ENCODE measurements at regions not wholly inside any gene's neighbourhood (a gene's known extent, or its start where the extent isn't known, plus 50 kb on each side); places are given as distances from the start of the nearest gene placed in this dataset.

- H3K27ac ChIP-seq (ENCODE audit: low read depth, low read length), result peak overlapping the region; percentile 46
- H3K9ac ChIP-seq (ENCODE audit: low read length), result peak overlapping the region; percentile 28
- H3K27me3 ChIP-seq (ENCODE audit: insufficient read depth, low read length), result no peaks in the 10 kb centered on the region
- no peaks in the 10 kb centered on the region for H3K9me2 ChIP-seq (ENCODE audit: insufficient read depth)
- ChIA-PET CTCF (interaction anchor here (0.5 to 2.3 kb wide), 24 partner anchors 8 to 974 kb away, joined by 3 to 23 read pairs (median 4); no protein-coding TSS in a partner anchor), POLR2A (interaction anchor here (0.5 to 1.0 kb wide), 5 partner anchors 10 to 224 kb away, joined by 3 to 5 read pairs (median 3); no protein-coding TSS in a partner anchor), RAD21 (ENCODE audit: low non-redundant PET in 1 of 2, low total read pairs in 2 of 2, uncharacterized antibody in 2 of 2, unreplicated experiment in 2 of 2) (interaction anchor here (0.7 to 1.2 kb wide), 6 partner anchors 9 to 238 kb away, joined by 3 to 4 read pairs (median 3); no protein-coding TSS in a partner anchor)
- no peaks in the 10 kb centered on the region for H3K9me3 ChIP-seq (ENCODE audit: control insufficient read depth in 1 of 2, insufficient read depth in 1 of 2, low read depth in 1 of 2, low read length in 2 of 2)
- TSS peak; percentile 91 for BruUV-seq (replicated peaks)
- H3K4me3 ChIP-seq (replicated peaks in 1 of 2; ENCODE audit: low read depth in 1 of 2, low read length in 2 of 2), result peak overlapping the region; percentile 28 to 51
- ATAC-seq, result peak; percentile 78
- peak overlapping the region; percentile 100 for H2AFZ ChIP-seq (ENCODE audit: low read depth, low read length, poor library complexity, severe bottlenecking)
- peak; percentile 87 for DNase-seq (ENCODE audit: low read depth, low spot score)
- TF ChIP-seq POLR2AphosphoS5 (IDR thresholded peaks at IDR 0.05; ENCODE audit: low read depth, low read length) (peak; percentile 75), ELF1 (IDR thresholded peaks at IDR 0.05; ENCODE audit: borderline replicate concordance, low read depth) (no peak), ZBTB33 (IDR thresholded peaks at IDR 0.05; ENCODE audit: extremely low read depth, insufficient replicate concordance, low read length) (peak; percentile 26), YY1 (IDR thresholded peaks at IDR 0.05; ENCODE audit: extremely low read depth, insufficient replicate concordance, low read depth, low read length) (peak; percentile 85), CTCF (IDR thresholded peaks at IDR 0.05 in 2 of 3, conservative IDR thresholded peaks at IDR 0.05 in 1 of 3; ENCODE audit: borderline replicate concordance in 1 of 3, insufficient read depth in 1 of 3, low read depth in 2 of 3, low read length in 2 of 3) (peak in 2 of 3 experiments; percentile 90 to 98; a peak in 4 of 6 replicates), CEBPB (IDR thresholded peaks at IDR 0.05; ENCODE audit: low read depth) (no peak), ZFX (IDR thresholded peaks at IDR 0.05) (peak; percentile 72; the same call in 1 of the 2 replicates)
- intact Hi-C loops (cut with micrococcal nuclease), result loop anchor here (1.0 kb wide), 2 partner anchors 188 to 572 kb away; no protein-coding TSS in a partner anchor
- H3K36me3 ChIP-seq (ENCODE audit: control insufficient read depth in 1 of 2, insufficient read depth in 2 of 2, low read length in 2 of 2), result no peaks in the 10 kb centered on the region
- H3K4me1 ChIP-seq (ENCODE audit: control insufficient read depth in 1 of 2, insufficient read depth in 2 of 2, low read length in 2 of 2), result peaks cover 4 to 65% of the 10 kb centered on the region in 2 experiments; a peak in 3 of 4 replicates
- peak overlapping the region; percentile 78 for H3K4me2 ChIP-seq (ENCODE audit: low read length)
- H4K20me1 ChIP-seq (ENCODE audit: insufficient read depth), result no peaks in the 10 kb centered on the region
- no peaks in the 10 kb centered on the region for H3K79me2 ChIP-seq (ENCODE audit: insufficient read depth, low read length)
These were observed 63.6 kb upstream of the DLK1 start for GRCh38 chr14:100662879-100663760.

Data from HCT116 (cell line).